HCT116 (cell line): ENCODE measurements at regions not wholly inside any gene's neighbourhood (a gene's known extent, or its start where the extent isn't known, plus 50 kb on each side); places are given as distances from the start of the nearest gene placed in this dataset.

Experiments
- ATAC-seq: fragments of 200-7000 bp; cut with Tn5 transposase; 2 replicates; pipeline ENCODE4 v1.9.1; 2020; ENCODE audit warnings: mild to moderate bottlenecking, moderate library complexity
- BruUV-seq: library from RNA; stranded (reverse); fragments of 400-500 nt; replicated peaks from 2 replicates; lab custom pipeline; 2021; lab: Mats Ljungman, UMichigan
- CTCF ChIA-PET: fragments of 300-600 bp; sonication (Branson Sonifier 250); formaldehyde crosslinking; loops from one replicate; lab custom pipeline; 2021; ENCODE audit warnings: antibody characterized with exemption; lab: Charles Lee
- POLR2A ChIA-PET: fragments of 300-600, 350-600 bp; sonication (Branson Sonifier 250); formaldehyde crosslinking; loops from one replicate; lab custom pipeline; 2021; ENCODE audit warnings: antibody characterized with exemption; lab: Charles Lee
- RAD21 ChIA-PET, 2 experiments: fragments of 300-600 bp; sonication (Branson Sonifier 250); formaldehyde crosslinking; loops; one replicate each; lab custom pipeline; 2023; ENCODE audit warnings: low total read pairs in 2 of 2; ENCODE audit not compliant: uncharacterized antibody in 2 of 2, unreplicated experiment in 2 of 2, low non-redundant PET in 1 of 2; lab: Charles Lee
- DNase-seq: peaks from one replicate; pipeline ENCODE4 v3.0.0-alpha.2; 2010; ENCODE audit warnings: low read depth, low spot score
- H2AFZ ChIP-seq: fragments of 200-600 bp; shearing (Covaris generic), sonication (generic); 2 replicates; pipeline ENCODE4 v1.6.1; 2017; ENCODE audit warnings: low read depth, mixed run types, mixed read lengths, antibody characterized with exemption, low read length; ENCODE audit not compliant: poor library complexity, severe bottlenecking
- H3K27ac ChIP-seq: 2 replicates; pipeline ENCODE4 v1.5.1; 2012; ENCODE audit warnings: low read depth, low read length
- H3K27me3 ChIP-seq: fragments of 200-600 bp; sonication (generic); 2 replicates; pipeline ENCODE4 v1.6.1; 2016; ENCODE audit warnings: mixed run types, low read length, mixed read lengths; ENCODE audit not compliant: insufficient read depth
- H3K36me3 ChIP-seq, 2 experiments: fragments of 200-500 bp in 1 of 2; fragments of 200-600 bp in 1 of 2; sonication (Bioruptor generic) in 1 of 2; sonication (generic) in 1 of 2; 2 replicates each; pipeline versions ENCODE4 v1.5.1 to v1.6.1; 2014 to 2016; ENCODE audit warnings: low read length in 2 of 2, inconsistent platforms in 1 of 2, mixed read lengths in 1 of 2, mixed run types in 1 of 2; ENCODE audit not compliant: insufficient read depth in 2 of 2, control insufficient read depth in 1 of 2
- H3K4me1 ChIP-seq, 2 experiments: fragments of 200-600 bp in 1 of 2; sonication (generic) in 1 of 2; 2 replicates each; pipeline versions ENCODE4 v1.5.1 to v1.6.1; 2012 to 2017; ENCODE audit warnings: low read length in 2 of 2, inconsistent platforms in 1 of 2, mild to moderate bottlenecking in 1 of 2, mixed read lengths in 1 of 2, mixed run types in 1 of 2, moderate library complexity in 1 of 2; ENCODE audit not compliant: insufficient read depth in 2 of 2, control insufficient read depth in 1 of 2
- H3K4me2 ChIP-seq: fragments of 200-600 bp; sonication (generic); 2 replicates; pipeline ENCODE4 v1.6.1; 2017; ENCODE audit warnings: mixed run types, low read length, mixed read lengths
- H3K4me3 ChIP-seq, 2 experiments: fragments of 200-600 bp in 1 of 2; sonication (generic) in 1 of 2; replicated peaks in 1 of 2; 2 replicates each; pipeline ENCODE4 v1.5.1; 2011 to 2016; ENCODE audit warnings: low read length in 2 of 2, control low read depth in 1 of 2, low read depth in 1 of 2, mild to moderate bottlenecking in 1 of 2, mixed read lengths in 1 of 2, mixed run types in 1 of 2
- H3K79me2 ChIP-seq: fragments of 200-600 bp; sonication (generic); 2 replicates; pipeline ENCODE4 v1.6.1; 2017; ENCODE audit warnings: mild to moderate bottlenecking, mixed run types, low read length, moderate library complexity, mixed read lengths; ENCODE audit not compliant: insufficient read depth
- H3K9ac ChIP-seq: fragments of 200-600 bp; sonication (generic); 2 replicates; pipeline ENCODE4 v1.6.1; 2016; ENCODE audit warnings: low read length, mixed read lengths
- H3K9me2 ChIP-seq: fragments of 200-600 bp; sonication (generic), shearing (Covaris generic); 2 replicates; pipeline ENCODE4 v1.6.1; 2017; ENCODE audit warnings: mixed run types, mild to moderate bottlenecking, moderate library complexity; ENCODE audit not compliant: insufficient read depth
- H3K9me3 ChIP-seq, 2 experiments: fragments of 200-500 bp in 1 of 2; fragments of 200-600 bp in 1 of 2; sonication (Bioruptor generic) in 1 of 2; sonication (generic) in 1 of 2; 2 replicates each; pipeline ENCODE4 v1.6.1; 2014 to 2017; ENCODE audit warnings: low read length in 2 of 2, mixed read lengths in 2 of 2, inconsistent platforms in 1 of 2, low read depth in 1 of 2, mild to moderate bottlenecking in 1 of 2, mixed run types in 1 of 2, moderate library complexity in 1 of 2; ENCODE audit not compliant: control insufficient read depth in 1 of 2, insufficient read depth in 1 of 2
- H4K20me1 ChIP-seq: fragments of 200-600 bp; sonication (generic), shearing (Covaris generic); 2 replicates; pipeline ENCODE4 v1.6.1; 2017; ENCODE audit warnings: mixed run types, mild to moderate bottlenecking, moderate library complexity; ENCODE audit not compliant: insufficient read depth
- CEBPB ChIP-seq: IDR thresholded peaks from 2 replicates; pipeline ENCODE4 v1.6.1; 2012; ENCODE audit warnings: low read depth
- EGR1 ChIP-seq: IDR thresholded peaks from 2 replicates; pipeline ENCODE4 v1.6.1; 2012; ENCODE audit warnings: low read depth
- ELF1 ChIP-seq: IDR thresholded peaks from 2 replicates; pipeline ENCODE4 v1.6.1; 2012; ENCODE audit warnings: low read depth, borderline replicate concordance
- EZH2phosphoT487 ChIP-seq: fragments of 200-600 bp; IDR thresholded peaks from 2 replicates; pipeline ENCODE4 v1.6.1; 2018; ENCODE audit warnings: antibody characterized with exemption, borderline replicate concordance
- FOSL1 ChIP-seq: IDR thresholded peaks from 2 replicates; pipeline ENCODE4 v1.6.1; 2012; ENCODE audit warnings: low read depth
- JUND ChIP-seq: IDR thresholded peaks from 2 replicates; pipeline ENCODE4 v1.6.1; 2012
- POLR2A ChIP-seq: IDR thresholded peaks from 2 replicates; pipeline ENCODE4 v1.7.0; 2011; ENCODE audit warnings: borderline replicate concordance; ENCODE audit not compliant: insufficient read depth, insufficient read length; ENCODE audit errors: extremely low read depth
- SP1 ChIP-seq: IDR thresholded peaks from 2 replicates; pipeline ENCODE4 v1.6.1; 2012; ENCODE audit warnings: low read depth
- SRF ChIP-seq: IDR thresholded peaks from 2 replicates; pipeline ENCODE4 v1.6.1; 2012; ENCODE audit warnings: low read depth
- YY1 ChIP-seq: IDR thresholded peaks from 2 replicates; pipeline ENCODE4 v1.6.1; 2011; ENCODE audit warnings: low read length, low read depth, moderate library complexity, mild to moderate bottlenecking; ENCODE audit not compliant: insufficient replicate concordance; ENCODE audit errors: extremely low read depth
- ZBTB33 ChIP-seq: IDR thresholded peaks from 2 replicates; pipeline ENCODE4 v1.6.1; 2011; ENCODE audit warnings: mild to moderate bottlenecking, low read length, moderate library complexity; ENCODE audit not compliant: insufficient replicate concordance; ENCODE audit errors: extremely low read depth
- ZNF274 ChIP-seq: fragments of 200-500 bp; sonication (Bioruptor generic); IDR thresholded peaks from 2 replicates; pipeline ENCODE4 v1.6.1; 2014; ENCODE audit warnings: mild to moderate bottlenecking, low read depth, low read length, inconsistent platforms
- intact Hi-C: fragments of 100-400 bp; cut with micrococcal nuclease; formaldehyde crosslinking; loops from 2 replicates; pipeline ENCODE4 v1.10.0; 2022
- TF ChIP-seq, protein P1 (sequence below): IDR thresholded peaks from 2 replicates; pipeline ENCODE4 v1.6.1; 2012; ENCODE audit warnings: low read depth

DNA sequence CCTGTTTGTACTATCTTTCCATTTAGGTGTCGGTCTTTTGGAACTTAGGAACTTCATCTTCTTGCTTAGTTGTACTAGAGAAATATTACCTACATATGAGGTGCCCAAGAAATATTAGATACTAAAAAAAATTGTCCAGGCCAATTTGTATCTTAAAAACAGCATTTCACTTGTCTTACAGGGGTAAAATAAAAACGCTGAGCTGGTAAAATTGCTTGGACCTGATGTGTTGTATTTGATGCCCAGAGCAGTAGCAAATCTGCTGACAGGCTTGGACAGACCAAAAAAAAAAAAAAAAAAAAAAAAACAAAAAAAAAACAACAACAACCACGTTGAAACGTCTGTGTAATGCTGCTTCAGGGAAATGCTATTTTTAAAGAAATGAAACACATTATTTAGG lies 150.4 kb upstream of the ARX start:
- no peak overlapping the region for H2AFZ ChIP-seq
- ChIA-PET POLR2A (no interaction called here), CTCF (no interaction called here), RAD21 (no interaction called here)
- H3K4me2 ChIP-seq: no peak overlapping the region
- no TSS peak for BruUV-seq
- H3K9me2 ChIP-seq: no peaks in the 10 kb centered on the region
- TF ChIP-seq EGR1: no peak
- no peak for TF ChIP-seq FOSL1
- no peak for TF ChIP-seq EZH2phosphoT487
- TF ChIP-seq, protein P1, sequence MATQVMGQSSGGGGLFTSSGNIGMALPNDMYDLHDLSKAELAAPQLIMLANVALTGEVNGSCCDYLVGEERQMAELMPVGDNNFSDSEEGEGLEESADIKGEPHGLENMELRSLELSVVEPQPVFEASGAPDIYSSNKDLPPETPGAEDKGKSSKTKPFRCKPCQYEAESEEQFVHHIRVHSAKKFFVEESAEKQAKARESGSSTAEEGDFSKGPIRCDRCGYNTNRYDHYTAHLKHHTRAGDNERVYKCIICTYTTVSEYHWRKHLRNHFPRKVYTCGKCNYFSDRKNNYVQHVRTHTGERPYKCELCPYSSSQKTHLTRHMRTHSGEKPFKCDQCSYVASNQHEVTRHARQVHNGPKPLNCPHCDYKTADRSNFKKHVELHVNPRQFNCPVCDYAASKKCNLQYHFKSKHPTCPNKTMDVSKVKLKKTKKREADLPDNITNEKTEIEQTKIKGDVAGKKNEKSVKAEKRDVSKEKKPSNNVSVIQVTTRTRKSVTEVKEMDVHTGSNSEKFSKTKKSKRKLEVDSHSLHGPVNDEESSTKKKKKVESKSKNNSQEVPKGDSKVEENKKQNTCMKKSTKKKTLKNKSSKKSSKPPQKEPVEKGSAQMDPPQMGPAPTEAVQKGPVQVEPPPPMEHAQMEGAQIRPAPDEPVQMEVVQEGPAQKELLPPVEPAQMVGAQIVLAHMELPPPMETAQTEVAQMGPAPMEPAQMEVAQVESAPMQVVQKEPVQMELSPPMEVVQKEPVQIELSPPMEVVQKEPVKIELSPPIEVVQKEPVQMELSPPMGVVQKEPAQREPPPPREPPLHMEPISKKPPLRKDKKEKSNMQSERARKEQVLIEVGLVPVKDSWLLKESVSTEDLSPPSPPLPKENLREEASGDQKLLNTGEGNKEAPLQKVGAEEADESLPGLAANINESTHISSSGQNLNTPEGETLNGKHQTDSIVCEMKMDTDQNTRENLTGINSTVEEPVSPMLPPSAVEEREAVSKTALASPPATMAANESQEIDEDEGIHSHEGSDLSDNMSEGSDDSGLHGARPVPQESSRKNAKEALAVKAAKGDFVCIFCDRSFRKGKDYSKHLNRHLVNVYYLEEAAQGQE: no peak
- no peak for TF ChIP-seq SP1
- no peak for TF ChIP-seq ZNF274
- no peak for TF ChIP-seq ZBTB33
- no peak for TF ChIP-seq JUND
- no peak for TF ChIP-seq YY1
- no peak for TF ChIP-seq SRF
- no peak for TF ChIP-seq POLR2A
- TF ChIP-seq ELF1: no peak
- no peak for TF ChIP-seq CEBPB
- intact Hi-C loops: no loop called here
- ATAC-seq (no peak), DNase-seq (no peak)
- no peaks in the 10 kb centered on the region for H3K9me3 ChIP-seq
- no peak overlapping the region for H3K9ac ChIP-seq
- no peak overlapping the region for H3K27ac ChIP-seq
- no peaks in the 10 kb centered on the region for H3K79me2 ChIP-seq
- H3K27me3 ChIP-seq: peaks cover 10% of the 10 kb centered on the region
- no peak overlapping the region for H3K4me3 ChIP-seq
- no peaks in the 10 kb centered on the region for H4K20me1 ChIP-seq
- H3K36me3 ChIP-seq: no peaks in the 10 kb centered on the region
- H3K4me1 ChIP-seq: no peaks in the 10 kb centered on the region
